K562 (cell line): ENCODE measurements at regions not wholly inside any gene's neighbourhood (a gene's known extent, or its start where the extent isn't known, plus 50 kb on each side); places are given as distances from the start of the nearest gene placed in this dataset.

Experiments used
- ATAC-seq: fragments of 200-7000 bp; cut with Tn5 transposase; 3 replicates; pipeline ENCODE4 v1.9.1; 2020; ENCODE audit warnings: moderate library complexity
- BruUV-seq: library from RNA; stranded (reverse); fragments of 400-500 nt; replicated peaks from 2 replicates; lab custom pipeline; 2021; lab: Mats Ljungman, UMichigan
- CTCF ChIA-PET: fragments of 300-600 bp; formaldehyde crosslinking; extraction: SDS; loops from one replicate; lab custom pipeline; 2021; ENCODE audit warnings: low intra/inter-chr PET ratio; lab: Yijun Ruan, JAX
- POLR2A ChIA-PET: fragments of 300-600, 350-650 bp; sonication (Branson Sonifier 250); formaldehyde crosslinking; extraction: SDS; loops from one replicate; lab custom pipeline; 2021; ENCODE audit warnings: antibody characterized with exemption, inconsistent platforms; lab: Yijun Ruan, JAX
- DNase-seq, 4 experiments: peaks; one replicate each; pipeline versions ENCODE4 v3.0.0 to v3.0.0-alpha.2; 2011 to 2018; ENCODE audit warnings: low spot score in 3 of 4, mixed read lengths in 3 of 4; ENCODE audit errors: extremely low read depth in 1 of 4
- FAIRE-seq: peaks from 2 replicates; lab custom pipeline; 2011; peaks lifted over from hg19 to GRCh38; lab: Jason Lieb, UNC
- H2AFZ ChIP-seq: 2 replicates; pipeline ENCODE4 v1.6.0; 2011; ENCODE audit warnings: low read depth, low read length, control low read depth, inconsistent platforms
- H3K27ac ChIP-seq: fragments of 200-600 bp; 3 replicates; pipeline ENCODE4 v1.8.0; 2011; ENCODE audit warnings: low read depth, mild to moderate bottlenecking, control low read depth, inconsistent platforms, low read length, moderate library complexity, mixed read lengths; ENCODE audit errors: extremely low read depth
- H3K27me3 ChIP-seq, 2 experiments: fragments of 300-600 bp in 1 of 2; 2 replicates in 1 of 2; 3 replicates in 1 of 2; pipeline versions ENCODE4 v1.6.0 to v1.8.0; 2011; ENCODE audit warnings: inconsistent platforms in 2 of 2, low read length in 2 of 2, mild to moderate bottlenecking in 1 of 2, mixed read lengths in 1 of 2, moderate library complexity in 1 of 2; ENCODE audit not compliant: control insufficient read depth in 2 of 2, insufficient read depth in 2 of 2
- H3K36me3 ChIP-seq: fragments of 300-600 bp; 3 replicates; pipeline ENCODE4 v1.8.0; 2011; ENCODE audit warnings: mild to moderate bottlenecking, low read length, inconsistent platforms; ENCODE audit not compliant: control insufficient read depth, insufficient read depth
- H3K4me1 ChIP-seq, 2 experiments: fragments of 200-600 bp in 1 of 2; replicated peaks in 1 of 2; 2 replicates in 1 of 2; 3 replicates in 1 of 2; pipeline versions ENCODE4 v1.5.1 to v1.8.0; 2011; ENCODE audit warnings: inconsistent platforms in 2 of 2, low read length in 2 of 2, mild to moderate bottlenecking in 1 of 2, mixed read lengths in 1 of 2, moderate library complexity in 1 of 2; ENCODE audit not compliant: control insufficient read depth in 2 of 2, insufficient read depth in 2 of 2
- H3K4me2 ChIP-seq: 2 replicates; pipeline ENCODE4 v1.6.1; 2011; ENCODE audit warnings: low read length, control low read depth, inconsistent platforms, mixed read lengths; ENCODE audit not compliant: insufficient read depth
- H3K4me3 ChIP-seq: fragments of 200-600 bp; sonication (generic), shearing (Covaris generic); 2 replicates; pipeline ENCODE4 v1.5.1; 2016; ENCODE audit warnings: control low read depth, inconsistent platforms
- H3K79me2 ChIP-seq: fragments of 200-600 bp; 3 replicates; pipeline ENCODE4 v1.8.0; 2011; ENCODE audit warnings: low read length, inconsistent platforms; ENCODE audit not compliant: control insufficient read depth, insufficient read depth
- H3K9ac ChIP-seq, 2 experiments: 2 replicates each; pipeline versions ENCODE4 v1.6.0 to v1.6.1; 2011; ENCODE audit warnings: low read depth in 2 of 2, low read length in 2 of 2, control low read depth in 1 of 2, inconsistent platforms in 1 of 2, mild to moderate bottlenecking in 1 of 2, mixed read lengths in 1 of 2; ENCODE audit not compliant: insufficient read depth in 1 of 2
- H3K9me1 ChIP-seq: one replicate; pipeline ENCODE4 v1.6.0; 2011; ENCODE audit warnings: inconsistent platforms, mild to moderate bottlenecking, low read length, moderate library complexity; ENCODE audit not compliant: control insufficient read depth, insufficient read depth
- H3K9me3 ChIP-seq: replicated peaks from 2 replicates; pipeline ENCODE4 v1.5.1; 2011; ENCODE audit warnings: low read depth, low read length, inconsistent platforms; ENCODE audit not compliant: control insufficient read depth, insufficient read depth
- H4K20me1 ChIP-seq: replicated peaks from 2 replicates; pipeline ENCODE4 v1.6.1; 2011; ENCODE audit warnings: low read length, inconsistent platforms, mixed read lengths; ENCODE audit not compliant: control insufficient read depth, insufficient read depth
- FOXJ2 ChIP-seq: fragments of 200-800 bp; sonication (Bioruptor generic); IDR thresholded peaks from 2 replicates; pipeline ENCODE4 v1.6.1; 2016; ENCODE audit warnings: missing genetic modification characterization, missing compliant biosample characterization
- ILK ChIP-seq: fragments of 450-650 bp; IDR thresholded peaks from 2 replicates; pipeline ENCODE4 v1.6.1; 2016; ENCODE audit warnings: missing genetic modification characterization, low read depth, mild to moderate bottlenecking, missing compliant biosample characterization, moderate library complexity, borderline replicate concordance
- ZNF583 ChIP-seq: fragments of 250-450 bp; sonication (Bioruptor Pico); IDR thresholded peaks from 2 replicates; pipeline ENCODE4 v1.4.0; 2020
- ZNF76 ChIP-seq: fragments of 250-450 bp; sonication (Bioruptor Pico); IDR thresholded peaks from 2 replicates; pipeline ENCODE4 v1.4.0; 2020; ENCODE audit warnings: mild to moderate bottlenecking, moderate library complexity, borderline replicate concordance
- WGBS: fragments of 100-300 bp; shearing (Covaris generic); methylation state at CpG from one replicate; pipeline ENCODE4 v1.1.6; 2016; ENCODE audit warnings: low coverage, mixed read lengths; ENCODE audit not compliant: insufficient coverage; ENCODE audit errors: missing lambda C conversion rate; 5-methylcytosine and 5-hydroxymethylcytosine counted together
- in situ Hi-C: fragments of 300-500 bp; cut with MboI; formaldehyde crosslinking; loops from 4 replicates; pipeline ENCODE4 v1.15.0; 2018; ENCODE audit warnings: inconsistent platforms, mixed read lengths
- intact Hi-C: fragments of 100-400 bp; cut with micrococcal nuclease; formaldehyde crosslinking; loops from 2 replicates; pipeline ENCODE4 v1.14.2; 2022
- TF ChIP-seq, protein P1 (sequence below): sonication (generic); formaldehyde crosslinking; IDR thresholded peaks from 2 replicates; pipeline ENCODE4 v1.9.0; 2022; ENCODE audit warnings: mild to moderate bottlenecking, missing genetic modification reagents
- TF ChIP-seq, protein P2 (sequence below): fragments of 450-650 bp; formaldehyde crosslinking; IDR thresholded peaks from 2 replicates; pipeline ENCODE4 v1.4.0; 2020; ENCODE audit warnings: mild to moderate bottlenecking

DNA sequence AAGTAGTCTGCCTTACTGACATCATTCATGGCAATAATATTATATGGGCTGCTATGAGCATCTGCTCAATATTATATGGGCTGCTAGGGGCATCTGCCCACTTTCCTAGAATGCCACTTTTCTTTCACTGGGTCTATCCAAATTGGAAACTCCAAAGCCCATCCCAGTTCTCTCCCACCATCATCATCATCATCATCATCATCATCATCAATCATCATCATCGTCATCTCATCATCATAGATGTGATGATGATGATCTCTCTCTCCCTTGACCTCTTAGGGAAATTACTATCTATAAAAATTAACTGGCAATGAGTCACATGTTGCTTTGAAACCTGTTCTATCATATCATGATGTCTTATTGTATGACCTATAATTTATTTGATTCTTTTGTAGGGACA is 222.0 kb downstream of the TJP1 start:
- ChIA-PET CTCF (no interaction called here), POLR2A (no interaction called here)
- Histone ChIP-seq H4K20me1 (no peaks in the 10 kb centered on the region; the same call in 1 of the 2 replicates), H3K9ac (no peak overlapping the region), H3K4me1 (no peaks in the 10 kb centered on the region), H3K36me3 (no peaks in the 10 kb centered on the region), H3K9me3 (no peaks in the 10 kb centered on the region), H2AFZ (no peak overlapping the region), H3K4me2 (no peak overlapping the region), H3K4me3 (no peak overlapping the region), H3K79me2 (no peaks in the 10 kb centered on the region), H3K9me1 (no peaks in the 10 kb centered on the region), H3K27ac (no peak overlapping the region), H3K27me3 (peaks cover 0 to 2% of the 10 kb centered on the region in 2 experiments; a peak in 1 of 5 replicates)
- DNase-seq (no peak), FAIRE-seq (no peak), ATAC-seq (no peak)
- 0% methylated on average over 1 of the region's 1 CpG for WGBS
- TF ChIP-seq, protein P1, sequence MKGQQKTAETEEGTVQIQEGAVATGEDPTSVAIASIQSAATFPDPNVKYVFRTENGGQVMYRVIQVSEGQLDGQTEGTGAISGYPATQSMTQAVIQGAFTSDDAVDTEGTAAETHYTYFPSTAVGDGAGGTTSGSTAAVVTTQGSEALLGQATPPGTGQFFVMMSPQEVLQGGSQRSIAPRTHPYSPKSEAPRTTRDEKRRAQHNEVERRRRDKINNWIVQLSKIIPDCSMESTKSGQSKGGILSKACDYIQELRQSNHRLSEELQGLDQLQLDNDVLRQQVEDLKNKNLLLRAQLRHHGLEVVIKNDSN (CRISPR knock-in tag) = no peak
- TF ChIP-seq, protein P2, sequence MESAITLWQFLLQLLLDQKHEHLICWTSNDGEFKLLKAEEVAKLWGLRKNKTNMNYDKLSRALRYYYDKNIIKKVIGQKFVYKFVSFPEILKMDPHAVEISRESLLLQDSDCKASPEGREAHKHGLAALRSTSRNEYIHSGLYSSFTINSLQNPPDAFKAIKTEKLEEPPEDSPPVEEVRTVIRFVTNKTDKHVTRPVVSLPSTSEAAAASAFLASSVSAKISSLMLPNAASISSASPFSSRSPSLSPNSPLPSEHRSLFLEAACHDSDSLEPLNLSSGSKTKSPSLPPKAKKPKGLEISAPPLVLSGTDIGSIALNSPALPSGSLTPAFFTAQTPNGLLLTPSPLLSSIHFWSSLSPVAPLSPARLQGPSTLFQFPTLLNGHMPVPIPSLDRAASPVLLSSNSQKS (CRISPR knock-in tag) = no peak
- TF ChIP-seq ZNF76 (no peak), FOXJ2 (no peak), ILK (tag) (no peak), ZNF583 (CRISPR knock-in tag) (no peak)
- in situ Hi-C loops (no loop called here), intact Hi-C loops (no loop called here)
- BruUV-seq = no TSS peak
